CD4-positive, alpha-beta T cell treated with Interleukin-2 at 100 ng/mL for 4 hours (primary cell): ENCODE measurements at regions not wholly inside any gene's neighbourhood (a gene's known extent, or its start where the extent isn't known, plus 50 kb on each side); places are given as distances from the start of the nearest gene placed in this dataset.
A peak's percentile ranks its signal among the peaks of the same experiment; 100 is the strongest.
"Not testable (repeated sequence)": the region's sequence is repeated elsewhere in the genome, so short reads cannot be mapped to it uniquely, and the experiment has no call there.

Experiments used
- DNase-seq: peaks from one replicate; pipeline ENCODE4 v3.0.0-alpha.2; 2020; ENCODE audit warnings: low spot score

DNA sequence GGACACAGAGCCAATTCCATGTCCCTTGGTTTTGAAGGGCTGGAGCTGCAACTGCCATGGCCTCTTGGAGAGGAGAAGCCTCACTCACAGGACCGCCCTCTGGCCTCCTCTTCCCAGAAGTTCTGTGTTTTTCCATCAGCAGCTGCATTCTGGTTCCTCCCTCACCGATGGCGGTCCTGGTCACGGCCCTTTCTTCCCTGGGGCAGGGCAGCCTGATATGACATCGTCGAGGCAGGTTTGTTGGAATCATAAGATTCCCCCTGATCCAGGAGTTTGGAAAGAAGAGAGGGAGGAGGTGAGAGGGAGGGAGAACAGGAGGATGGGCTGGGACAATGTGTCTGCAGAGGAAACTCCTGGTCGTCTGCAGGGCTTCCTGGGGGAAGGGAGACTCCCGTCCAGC is 82.7 kb upstream of the PDZD8 start:
- DNase-seq = no peak

DNA sequence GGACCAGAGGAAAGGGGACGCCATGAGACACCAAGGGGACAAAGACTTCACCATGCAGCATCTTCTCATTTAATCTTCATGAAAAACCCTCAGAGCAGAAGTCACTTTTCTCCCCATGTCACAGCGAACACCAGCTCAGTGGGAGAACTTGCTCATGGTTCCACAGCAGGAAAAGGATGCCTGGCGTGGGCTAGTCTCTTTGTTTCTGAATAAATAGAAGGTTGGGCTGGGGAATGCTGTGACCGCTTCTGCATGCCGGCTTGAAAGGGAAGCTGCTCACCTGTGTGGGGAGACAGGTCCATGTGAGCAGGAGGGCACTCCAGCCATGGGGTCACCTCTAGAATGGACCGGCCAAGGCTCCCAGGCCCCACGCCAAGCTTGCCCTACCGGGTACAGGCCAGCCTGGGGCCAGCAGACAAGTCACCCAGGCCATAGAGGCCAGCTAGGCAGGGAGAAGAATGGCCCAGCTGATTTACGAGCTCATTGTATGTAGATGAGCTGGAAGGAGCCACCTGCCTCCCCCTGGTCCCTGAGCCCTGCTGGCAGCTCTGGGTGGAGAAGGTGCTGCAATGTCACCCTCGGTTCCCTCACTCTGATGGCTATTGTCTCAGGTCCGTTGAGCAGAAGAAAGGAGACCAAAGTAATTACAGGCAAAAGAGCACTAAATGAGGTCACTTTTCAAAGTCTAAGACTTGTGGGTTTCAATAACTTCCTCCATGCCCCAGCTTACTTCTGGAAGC is 82.0 kb upstream of the PDZD8 start:
- no peak for DNase-seq

DNA sequence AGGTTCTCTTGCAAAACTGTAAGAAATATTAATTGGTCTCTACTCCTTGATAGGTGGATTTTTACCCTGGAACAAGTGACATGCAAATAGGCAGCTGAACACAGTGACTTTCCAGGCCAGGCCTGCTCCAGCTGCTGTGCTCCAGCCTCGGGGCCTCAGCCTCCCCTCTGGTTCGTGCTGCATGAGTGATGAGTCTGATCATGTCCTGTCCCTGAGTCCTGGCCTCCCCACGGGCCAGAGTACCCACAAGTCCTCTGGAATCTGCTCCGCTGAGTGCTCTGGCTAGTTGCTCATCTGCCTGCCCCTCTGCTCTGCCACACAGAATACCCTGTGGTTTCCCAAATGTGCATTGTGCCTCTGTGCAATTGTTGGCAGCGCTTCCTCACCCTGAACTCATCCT is 80.1 kb upstream of the PDZD8 start:
- no peak for DNase-seq

DNA sequence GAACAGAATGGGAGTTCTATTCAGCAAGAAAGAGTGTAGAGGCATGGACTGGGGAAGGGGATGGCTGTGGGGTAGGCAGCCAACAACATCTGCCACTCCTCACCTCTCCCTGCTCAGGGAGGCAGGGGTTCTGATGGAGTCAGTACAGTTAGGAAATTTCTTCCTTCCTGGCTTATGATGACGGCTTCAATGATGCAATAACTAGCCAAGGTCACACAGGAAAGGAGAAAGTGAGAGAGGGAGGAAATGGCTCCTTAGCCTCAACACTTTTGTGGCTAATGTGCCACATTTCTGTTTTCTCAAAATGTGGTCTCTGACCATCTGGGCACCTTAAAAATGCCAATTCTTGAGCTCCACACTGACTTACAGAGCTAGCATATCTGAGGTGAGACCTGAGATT is 79.3 kb upstream of the PDZD8 start:
- DNase-seq = no peak

DNA sequence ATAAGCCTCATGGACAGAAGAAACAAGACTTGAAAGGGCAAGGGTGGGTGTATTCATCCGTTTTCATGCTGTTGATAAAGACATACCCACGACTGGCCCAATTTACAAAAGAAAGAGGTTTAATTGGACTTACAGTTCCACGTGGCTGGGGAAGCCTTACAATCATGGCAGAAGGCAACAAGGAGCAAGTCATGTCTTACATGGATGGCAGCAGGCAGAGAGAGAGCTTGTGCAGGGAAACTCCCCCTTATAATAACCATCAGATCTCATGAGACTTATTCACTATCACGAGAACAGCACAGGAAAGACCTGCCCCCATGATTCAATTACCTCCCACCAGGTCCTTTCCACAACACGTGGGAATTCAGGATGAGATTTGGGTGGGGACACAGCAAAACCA is 78.2 kb upstream of the PDZD8 start:
- not testable (repeated sequence) for DNase-seq

DNA sequence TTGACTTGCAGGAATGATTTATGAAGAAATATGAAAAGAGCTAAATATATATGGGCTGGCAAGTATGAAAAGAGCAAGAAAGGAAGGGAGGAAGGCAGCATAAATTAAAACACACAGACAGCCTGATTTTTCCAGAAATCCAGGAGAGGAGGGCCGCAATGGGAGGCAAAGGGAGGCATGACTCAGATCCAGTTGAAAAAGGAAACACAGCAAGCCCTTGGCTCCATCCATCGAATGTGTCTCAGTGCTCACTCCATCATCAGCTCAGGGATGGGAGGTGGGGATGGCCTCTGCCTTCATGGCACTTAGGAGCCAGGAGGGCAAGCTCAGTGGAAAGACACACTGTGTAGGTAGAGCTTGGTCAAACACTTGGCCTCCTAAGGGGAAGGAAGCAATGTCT is 75.7 kb upstream of the PDZD8 start:
- no peak for DNase-seq

DNA sequence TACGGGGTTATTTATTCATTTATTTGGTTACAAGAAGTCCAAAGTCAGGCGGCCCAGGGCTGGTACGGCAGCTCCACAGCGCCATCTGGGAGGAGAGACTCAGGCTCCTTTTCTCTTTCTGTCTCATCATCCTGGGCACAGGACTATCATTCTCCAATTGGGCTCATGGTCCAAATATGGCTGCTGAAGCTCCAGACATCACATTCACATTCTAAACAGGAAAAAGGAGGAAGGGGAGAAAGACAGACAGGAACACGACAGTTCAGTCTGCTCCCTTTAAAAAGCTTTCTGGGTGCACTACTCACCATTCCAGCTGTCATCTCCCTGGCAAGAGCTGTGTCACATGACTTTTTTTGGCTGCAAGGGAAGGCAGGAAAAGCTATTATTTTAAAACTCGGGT is 74.4 kb upstream of the PDZD8 start:
- no peak for DNase-seq

DNA sequence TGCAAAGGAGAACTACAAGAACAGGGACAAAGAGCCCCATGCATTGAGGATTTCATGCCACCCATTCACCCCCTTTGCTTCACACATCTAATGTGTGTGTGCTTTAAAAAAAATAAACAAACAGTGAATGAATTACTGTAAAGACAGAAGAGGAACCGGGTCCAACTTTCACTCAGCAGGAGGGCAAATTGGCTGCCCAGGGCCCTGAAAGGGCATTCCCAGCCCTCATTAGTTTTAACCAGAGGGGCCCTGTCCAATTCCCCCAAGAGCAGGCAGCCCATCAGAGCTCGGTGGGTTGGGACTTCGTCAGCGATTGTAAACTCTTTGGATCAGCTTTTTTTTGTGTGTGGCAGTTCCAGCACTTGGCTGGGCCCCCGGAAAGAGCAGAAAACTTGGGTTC is 73.6 kb upstream of the PDZD8 start:
- no peak for DNase-seq

DNA sequence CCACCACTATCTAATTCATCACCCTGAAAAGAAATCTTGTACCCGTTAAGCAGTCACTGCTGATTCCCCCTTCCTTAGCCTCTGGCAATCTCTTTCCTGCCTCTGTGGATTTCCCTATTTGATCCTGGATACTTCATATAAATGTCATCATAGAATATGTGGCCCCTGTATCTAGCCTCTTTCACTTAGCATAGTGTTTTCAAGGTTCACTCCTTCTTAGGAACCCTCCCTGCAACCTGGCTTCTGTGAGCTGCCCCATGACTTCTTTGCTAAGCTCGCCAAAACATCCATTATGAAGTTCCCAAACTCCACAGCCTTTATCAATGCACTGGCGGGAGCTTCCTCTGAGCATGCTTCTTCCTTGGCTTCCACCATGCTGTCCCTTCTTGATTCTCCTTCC is 70.8 kb upstream of the PDZD8 start:
- no peak for DNase-seq

DNA sequence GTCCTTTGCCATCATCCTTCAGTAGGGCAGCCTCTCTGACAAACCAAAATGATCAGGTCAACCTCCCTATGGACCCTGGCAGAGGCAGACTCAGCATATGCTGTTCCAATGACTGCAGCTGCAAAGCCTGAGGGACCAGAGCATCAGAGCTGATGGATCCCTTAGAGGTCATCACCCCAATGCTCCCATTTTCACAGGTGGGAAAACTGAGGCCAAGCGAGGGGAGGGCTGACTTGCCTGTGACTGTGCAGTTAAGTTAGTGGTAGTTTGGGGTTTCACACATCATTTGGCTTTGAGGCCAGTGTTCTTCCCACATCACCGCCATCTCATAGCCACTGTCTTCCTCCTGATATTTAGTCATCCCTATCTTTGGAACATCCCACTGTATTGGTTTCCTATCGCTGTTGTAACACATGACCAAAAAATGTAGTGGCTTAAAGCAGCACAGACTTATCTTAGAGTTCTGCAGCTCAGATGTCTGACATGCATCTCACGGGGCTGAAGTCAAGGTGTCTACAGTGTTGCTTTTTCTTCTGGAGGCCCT is 69.3 kb upstream of the PDZD8 start:
- DNase-seq = no peak

DNA sequence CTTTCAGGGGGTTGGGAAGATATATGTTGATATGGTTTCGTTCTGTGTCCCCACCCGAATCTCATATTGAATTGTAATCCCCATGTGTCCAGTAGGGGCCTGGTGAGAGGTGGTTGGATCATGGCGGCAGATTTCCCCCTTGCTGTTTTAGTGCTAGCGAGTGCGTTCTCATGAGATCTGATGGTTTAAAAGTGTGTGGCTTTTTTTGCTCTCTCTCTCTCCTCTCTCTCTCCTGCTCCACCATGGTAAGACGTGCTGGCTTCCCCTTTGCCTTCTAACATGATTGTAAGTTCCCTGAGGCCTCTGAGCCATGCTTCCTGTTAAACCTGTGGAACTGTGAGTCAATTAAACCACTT is 68.4 kb upstream of the PDZD8 start:
- no peak for DNase-seq

DNA sequence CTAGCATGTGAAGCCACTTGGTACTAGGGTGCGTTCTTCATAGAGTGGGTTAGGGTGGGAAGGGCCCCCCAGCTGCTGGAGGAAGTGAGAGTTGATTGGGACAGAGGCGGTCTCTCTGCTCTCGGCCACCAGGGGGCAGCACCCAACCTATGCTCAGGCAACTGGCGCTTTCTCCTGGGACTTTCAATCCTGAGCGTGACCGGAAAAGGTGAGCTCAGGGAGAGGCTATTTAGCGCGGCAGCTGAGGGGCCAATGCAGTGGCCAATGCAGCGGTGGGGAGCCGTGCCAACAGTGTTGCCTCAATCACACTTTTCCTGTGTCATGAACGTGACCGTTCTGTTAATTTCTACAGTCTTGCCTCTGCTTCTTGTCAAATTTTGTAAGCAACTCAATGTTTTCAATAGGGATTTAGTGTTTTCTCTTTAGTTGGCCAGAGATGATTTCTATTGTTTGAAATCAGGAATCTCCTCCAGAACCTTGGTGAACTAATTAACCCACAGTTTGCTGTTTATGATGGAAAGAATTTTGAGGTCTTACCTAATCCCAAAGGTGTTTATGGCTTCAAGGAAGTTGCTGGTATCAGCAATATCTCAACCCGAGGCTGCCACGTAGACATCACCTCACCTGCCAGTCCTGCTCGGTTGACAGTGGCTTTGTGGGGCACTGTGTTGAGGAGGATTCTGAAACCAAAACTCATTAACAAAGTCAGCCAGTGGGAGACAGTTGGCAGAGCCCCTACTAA is 67.9 kb upstream of the PDZD8 start:
- DNase-seq = peak; percentile 37

DNA sequence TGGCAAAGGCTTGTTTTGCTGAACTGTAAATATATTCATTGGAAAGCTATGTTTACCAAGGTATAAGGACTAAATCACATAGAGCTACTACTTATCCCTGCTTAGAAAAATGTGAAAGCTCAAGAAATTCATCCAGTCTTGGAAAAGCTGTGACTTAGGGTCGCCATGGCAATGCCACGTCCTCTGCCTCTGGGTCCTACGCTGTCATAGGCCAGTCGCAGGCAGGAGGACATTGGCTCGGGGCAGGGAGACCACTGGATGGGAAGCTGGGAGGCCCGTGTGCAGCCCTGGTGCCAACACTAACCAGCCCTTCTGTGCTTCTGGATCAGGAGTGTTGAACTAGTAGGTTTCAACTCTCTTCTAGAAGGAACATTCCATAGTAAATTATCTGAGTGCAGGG is 67.3 kb upstream of the PDZD8 start:
- no peak for DNase-seq

DNA sequence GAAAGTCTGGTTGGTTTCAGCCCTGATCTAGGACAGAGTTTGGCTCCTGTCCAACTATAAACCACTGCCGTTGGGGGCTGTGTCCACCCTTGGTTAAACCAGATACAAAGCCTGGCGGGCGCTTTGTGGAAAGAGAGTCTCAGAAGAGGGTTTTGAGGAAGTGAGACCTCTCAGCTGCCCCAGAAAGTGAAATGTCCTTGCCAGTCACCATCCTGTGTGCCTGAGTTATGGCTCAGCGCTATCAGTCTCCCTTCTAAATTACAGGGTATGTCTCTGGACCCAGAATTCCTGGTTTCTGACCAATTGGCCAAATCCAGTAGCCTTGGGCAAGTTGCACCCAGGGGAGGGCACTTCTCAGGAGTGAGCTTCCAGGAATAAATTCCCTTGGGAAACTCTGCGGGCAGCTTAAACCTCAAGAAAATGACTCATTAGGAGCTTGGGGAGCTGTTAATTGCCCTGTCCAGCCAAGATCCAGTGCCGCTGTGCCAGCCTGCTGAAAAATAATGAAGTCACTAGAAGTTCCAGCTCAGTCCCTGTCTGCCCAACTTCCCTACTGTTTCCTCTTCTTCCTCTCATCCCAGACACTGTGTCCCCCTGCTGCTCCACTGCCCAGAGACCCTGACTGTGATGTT is 66.7 kb upstream of the PDZD8 start:
- no peak for DNase-seq

DNA sequence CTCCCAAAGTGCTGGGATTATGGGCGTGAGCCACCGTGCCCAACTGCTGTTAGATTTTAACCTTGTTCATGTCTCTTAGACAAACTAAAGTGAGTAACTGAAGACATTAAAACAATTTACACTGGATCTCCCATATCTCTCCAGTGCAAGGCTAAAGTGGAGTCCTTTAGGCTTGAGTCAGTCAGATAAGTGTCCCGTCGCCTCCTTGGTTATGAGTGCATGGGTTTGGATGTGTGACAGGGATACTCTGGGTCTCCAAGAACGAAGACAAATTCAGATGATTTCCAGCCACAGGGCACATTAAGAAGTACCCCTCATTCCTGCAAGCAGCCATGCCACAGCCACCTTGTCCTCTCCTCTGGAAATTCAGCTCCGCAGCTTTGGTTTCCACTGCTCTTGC is 66.1 kb upstream of the PDZD8 start:
- no peak for DNase-seq

DNA sequence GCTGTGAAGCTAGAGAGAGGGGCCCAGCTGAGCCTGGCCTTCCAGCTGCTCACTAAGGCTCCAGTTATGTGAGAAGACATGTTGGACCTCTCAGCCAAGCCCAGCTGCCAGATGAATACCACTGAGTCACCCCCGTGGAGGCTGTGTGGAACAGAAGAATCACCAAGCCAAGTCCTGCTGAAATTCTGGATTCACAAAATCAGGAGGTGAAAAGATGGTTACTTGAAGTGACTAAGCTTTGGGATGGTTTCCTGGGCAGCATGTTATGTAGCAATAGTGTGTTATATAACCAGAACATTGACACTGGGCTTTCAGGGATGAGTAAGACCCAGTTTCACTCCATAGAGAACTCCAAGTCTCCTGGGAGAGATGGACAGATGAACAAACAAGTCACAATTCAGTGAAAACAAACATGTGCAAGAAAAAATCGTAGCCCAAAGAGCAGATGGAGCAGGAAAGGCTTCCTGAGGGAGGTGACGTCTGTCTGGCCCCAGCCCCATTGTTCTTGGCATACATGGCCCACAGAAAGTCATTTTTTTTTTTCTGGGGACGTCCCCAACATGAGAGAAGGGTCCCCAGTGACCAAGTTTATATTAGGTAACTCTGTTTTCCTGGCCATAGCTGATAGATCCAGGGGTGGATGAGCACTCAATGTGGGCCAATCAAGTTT is 64.1 kb upstream of the PDZD8 start:
- DNase-seq = no peak

DNA sequence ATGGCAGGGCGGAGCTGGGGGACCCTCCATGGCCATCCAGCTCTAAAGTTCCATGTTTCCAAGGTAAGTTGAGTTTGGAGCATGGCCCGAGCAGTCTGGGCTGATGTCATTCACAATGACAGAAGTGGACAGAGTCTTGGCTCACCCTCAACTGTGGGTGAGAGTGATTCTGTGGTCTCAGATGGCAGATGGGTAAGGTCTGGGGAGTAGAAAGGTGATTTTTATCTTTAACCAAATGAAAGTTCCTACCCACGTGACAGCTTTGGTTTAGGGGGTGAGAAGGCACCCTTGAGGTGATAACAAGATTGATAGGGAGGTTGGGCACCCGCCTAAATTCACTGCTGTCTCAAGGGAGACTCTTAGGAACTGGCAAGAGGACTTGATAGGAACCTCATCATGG is 57.6 kb upstream of the PDZD8 start:
- DNase-seq = no peak

DNA sequence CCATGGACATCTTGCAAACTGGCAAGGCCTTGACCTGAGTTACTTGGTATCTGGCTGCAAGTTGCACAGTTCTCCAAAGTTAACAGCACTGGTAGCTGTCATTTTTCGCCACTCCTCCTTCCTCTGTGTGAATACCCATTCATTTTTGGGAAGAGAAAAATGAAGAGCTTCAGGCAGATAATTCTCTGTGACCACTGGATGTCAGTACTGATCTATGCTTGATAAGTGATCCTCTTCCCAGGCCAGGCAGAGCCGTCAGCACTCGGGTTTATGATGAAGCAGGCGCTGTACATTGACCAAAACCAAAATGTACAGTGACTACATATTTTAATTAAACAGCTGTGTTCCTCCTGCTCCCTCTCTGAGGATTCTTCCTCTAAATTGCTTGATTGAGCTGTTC is 55.9 kb upstream of the PDZD8 start:
- DNase-seq = no peak

DNA sequence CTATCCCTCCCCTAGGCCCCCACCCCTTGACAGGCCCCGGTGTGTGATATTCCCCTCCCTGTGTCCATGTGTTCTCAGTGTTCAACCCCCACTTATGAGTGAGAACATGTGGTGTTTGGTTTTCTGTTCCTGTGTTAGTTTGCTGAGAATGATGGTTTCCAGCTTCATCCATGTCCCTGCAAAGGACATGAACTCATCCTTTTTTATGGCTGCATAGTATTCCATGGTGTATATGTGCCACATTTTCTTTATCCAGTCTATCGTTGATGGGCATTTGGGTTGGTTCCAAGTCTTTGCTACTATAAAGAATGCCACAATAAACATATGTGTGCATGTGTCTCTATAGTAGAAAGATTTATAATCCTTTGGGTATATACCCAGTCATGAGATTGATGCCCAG is 55.3 kb upstream of the PDZD8 start:
- DNase-seq = not testable (repeated sequence)

DNA sequence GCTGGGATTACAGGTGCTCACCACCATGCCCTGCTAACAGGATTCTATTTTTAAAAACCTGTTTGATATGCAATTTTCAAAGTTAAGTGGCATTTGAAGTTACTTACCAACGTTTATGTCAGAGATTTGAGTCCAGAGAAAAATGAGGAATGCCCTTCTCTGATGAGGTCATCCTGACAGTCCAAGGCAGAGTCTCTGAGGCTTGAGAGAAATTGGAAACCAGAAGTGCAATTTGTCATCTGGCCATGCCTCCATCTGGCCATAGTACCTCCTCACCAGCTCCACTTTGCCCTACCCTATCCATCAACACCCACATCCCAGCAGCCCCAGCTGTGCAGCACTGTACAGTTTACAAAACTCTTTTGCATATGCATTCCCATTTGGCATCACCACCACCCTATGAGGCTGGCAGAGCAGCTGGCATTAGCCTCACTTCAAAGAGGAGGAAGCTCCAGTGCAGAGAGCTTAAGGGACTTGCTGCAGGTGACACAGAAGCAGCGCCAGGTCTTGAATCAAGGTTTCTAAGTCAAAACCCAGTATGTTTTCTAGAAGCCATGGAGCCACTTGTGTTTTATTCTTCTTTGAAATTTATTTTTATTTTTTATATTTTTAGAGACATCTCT is 54.5 kb upstream of the PDZD8 start:
- no peak for DNase-seq

DNA sequence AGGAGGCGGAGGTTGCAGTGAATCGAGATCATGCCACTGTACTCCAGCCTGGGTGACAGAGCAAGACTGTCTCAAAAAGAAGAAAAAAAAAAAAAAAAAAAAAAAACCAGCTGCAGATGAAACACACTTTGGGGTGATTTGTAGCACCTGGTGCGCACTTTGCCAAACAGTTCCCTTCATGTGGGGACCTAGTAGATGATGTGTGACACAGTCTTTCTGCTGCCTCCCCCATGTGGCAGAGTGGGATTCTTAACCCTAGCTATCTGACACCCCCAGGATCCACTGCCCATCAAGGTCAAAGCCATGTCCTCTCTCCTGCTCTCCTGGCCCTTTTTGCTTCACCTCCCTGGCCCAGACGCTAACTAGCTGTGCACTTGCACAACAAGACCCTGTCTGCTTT is 52.1 kb upstream of the PDZD8 start:
- DNase-seq = no peak

DNA sequence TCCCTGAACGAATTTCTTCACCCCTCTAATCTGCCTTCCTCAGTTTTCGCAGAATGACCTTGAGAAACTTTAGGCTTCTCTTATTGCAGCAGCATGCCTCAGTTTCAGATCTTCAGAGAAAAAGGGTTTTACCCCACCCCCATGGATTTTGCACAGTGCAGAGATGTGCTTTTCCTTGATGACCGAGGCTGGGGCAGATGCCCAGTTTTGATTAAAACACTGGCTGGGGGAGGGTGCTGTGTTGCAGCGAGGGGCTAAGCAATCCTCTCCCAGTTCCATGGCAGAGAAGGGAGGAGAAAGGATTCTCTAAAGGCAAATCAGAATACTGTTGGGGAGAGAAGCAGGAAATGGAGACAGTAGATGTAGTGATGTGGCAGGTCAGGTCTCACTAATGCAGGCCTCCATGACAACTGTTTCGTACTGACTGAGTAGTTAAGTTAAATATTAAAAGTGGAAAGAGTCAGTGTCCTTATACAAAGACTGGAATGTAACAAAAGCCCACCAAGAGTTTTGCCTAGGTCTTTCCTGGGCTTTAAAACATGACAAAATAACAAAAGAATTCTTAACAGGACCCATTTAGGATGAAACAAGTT is 50.8 kb upstream of the PDZD8 start:
- no peak for DNase-seq
